ENCODE measurements at regions not wholly inside any gene's neighbourhood (a gene's known extent, or its start where the extent isn't known, plus 50 kb on each side); places are given as distances from the start of the nearest gene placed in this dataset.
A peak's percentile ranks its signal among the peaks of the same experiment; 100 is the strongest.

DNA sequence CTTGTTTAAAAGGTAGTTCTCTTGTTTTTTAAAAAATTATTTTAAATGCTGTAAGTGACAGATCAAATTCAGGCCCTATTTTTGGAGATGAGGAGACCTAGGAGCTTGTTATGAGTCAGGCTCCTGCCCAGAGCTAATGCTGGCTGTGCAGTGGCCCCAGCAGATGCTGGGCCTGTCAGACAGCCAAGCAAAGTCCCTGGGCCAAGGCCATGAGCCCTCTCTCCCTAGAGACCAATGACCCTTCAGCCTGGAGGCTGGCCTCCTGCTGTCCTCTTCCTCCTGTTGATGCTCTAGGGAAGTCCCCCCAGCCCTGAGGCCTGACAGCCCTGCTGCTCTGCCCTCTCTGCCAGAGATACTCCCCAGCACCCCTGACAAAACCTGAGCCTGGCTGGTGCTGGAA lies 128.1 kb upstream of the CTTNBP2NL start:
- no peak for DNase-seq

DNA sequence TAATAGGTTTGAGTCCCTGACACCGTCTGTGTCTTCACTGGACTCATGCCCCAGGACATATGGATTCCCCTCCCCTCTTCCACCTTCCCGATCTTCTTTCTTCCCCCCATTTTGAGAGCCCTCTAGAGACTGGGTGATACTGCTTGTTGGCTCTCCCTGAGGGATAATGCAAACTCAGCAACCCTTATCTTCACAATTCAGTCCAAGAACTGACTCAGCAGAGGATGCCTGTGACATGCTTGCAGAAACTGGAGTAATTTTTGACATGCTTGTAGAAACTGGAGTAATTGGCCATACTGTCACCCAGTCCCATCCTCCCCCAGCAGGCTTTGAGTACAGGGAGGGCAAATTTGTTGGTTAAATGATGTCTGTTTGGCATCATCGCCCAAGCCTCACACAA lies 127.6 kb upstream of the CTTNBP2NL start:
- DNase-seq = no peak

DNA sequence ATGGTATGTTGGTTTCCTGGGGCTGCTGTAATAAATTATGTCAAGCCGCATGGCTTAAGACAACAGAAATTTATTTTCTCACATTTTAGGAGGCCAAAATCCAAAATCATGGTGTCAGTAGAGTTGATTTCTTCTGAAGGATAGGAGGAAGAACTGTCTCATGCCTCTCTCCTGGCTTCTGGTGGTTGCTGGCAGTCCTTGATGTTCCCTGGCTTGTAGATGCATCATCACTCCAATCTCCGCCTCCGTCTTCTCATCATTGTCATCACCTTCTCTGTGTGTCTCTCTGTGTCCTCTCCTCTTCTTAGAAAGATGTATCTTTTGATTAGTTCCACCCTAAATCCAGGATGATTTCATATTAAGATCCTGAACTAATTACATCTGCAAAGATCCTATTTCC lies 124.7 kb upstream of the CTTNBP2NL start:
- DNase-seq = no peak

DNA sequence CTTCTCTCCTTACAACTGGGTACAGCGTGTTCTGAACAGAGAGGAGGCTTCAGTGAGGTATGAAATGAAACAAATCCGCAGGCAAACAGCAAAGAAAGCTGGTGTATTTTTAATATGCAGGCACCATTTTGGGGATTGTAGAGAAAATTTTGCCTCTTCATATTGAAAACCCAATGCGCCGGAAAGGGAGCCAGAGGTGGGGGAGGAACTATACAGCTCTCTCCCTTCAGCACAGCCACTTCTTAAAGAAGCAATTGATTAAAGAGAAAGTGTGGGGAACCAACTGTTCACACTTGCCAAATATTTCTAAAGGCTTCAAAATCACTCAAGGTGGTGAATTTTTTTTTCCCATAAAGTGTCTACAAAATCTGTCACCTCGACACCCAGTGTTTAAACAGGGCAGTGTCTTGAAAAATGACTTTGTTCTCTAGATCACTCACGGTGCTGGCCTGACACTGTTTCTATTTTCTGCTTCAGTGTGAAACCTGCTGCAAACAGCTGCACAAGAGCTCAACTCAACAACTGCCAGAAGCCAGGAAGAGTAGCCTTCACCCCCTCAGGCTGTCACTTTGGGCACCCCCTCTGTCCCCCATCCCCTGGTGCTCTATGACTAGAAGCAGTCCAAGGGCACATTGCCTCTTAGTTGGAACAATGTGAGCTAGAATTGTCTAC lies 123.8 kb upstream of the CTTNBP2NL start:
- DNase-seq = no peak

DNA sequence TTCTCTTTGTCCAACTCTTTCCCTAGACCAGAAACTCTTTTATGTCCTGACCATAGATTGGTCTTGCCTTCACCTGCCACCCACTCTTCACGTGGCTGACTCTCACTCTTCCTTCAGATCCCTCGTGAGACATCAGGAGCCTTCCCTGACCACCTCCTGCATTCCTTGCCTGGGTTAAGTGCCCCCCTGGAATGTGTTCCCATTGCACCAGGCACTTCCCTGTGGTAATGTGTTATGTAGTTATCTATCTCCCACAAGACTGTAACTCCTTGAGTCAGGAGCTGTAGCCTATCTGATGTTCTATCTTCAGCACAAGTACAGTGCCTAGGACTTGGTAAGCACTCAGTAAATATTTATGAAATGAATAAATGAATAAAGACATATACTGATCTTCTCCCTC lies 111.2 kb upstream of the CTTNBP2NL start:
- DNase-seq = no peak

DNA sequence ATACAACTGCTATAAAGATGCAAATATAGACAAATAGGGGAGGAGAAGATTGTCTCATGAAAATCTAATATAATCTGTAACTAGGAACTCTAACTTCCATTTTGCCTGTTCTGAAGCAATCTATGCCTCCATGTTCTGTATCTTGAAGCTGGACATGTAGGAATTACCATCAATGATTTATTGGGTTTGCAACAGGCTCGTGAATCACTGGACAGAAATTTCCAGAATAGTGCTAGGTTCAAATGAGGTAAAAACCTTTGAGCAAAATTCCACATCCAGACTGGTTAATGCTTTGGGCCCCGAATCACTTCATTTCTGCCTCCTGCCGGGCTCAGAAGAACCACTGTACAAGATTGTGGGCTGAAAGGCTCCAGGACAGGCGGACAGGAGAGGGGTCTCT lies 110.7 kb upstream of the CTTNBP2NL start:
- DNase-seq = no peak

DNA sequence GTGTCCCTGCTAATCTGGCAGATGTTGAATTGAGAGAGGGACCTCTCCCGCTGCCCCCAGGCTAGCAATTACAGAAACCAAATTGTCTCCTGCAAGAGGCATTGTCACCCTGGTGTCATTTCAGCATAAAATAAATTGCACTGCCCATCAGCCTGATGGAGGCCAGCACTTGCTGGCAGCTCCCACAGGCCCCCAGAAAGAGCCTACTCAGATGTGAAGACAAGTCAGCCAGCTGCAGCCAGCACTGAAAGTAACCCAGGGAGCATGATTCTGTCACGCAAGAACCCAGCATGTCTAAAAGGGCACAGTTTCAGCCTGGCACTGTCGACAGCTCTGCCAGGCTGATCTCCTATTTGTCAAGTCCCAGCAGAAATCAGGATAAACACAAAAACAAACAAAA lies 110.3 kb upstream of the CTTNBP2NL start:
- no peak for DNase-seq

DNA sequence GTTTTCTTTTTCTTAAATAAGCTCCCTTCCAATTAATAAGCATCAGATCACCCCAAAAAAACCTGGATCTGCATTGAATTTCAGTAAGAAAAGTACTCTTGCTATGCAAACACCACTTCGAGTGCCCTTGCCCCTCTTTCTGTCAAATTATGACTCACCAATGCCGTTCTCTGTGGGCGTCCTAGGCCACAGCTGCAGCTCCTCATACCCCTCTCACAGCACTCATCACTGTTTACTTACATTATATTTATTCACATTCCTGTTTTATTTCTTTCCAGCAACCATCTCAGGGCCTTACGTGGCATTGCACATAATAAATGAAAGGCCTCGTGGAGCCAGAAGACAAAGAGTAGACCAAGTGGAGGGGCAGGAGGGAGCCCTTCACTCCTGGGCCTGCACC lies 99.1 kb upstream of the CTTNBP2NL start:
- no peak for DNase-seq

DNA sequence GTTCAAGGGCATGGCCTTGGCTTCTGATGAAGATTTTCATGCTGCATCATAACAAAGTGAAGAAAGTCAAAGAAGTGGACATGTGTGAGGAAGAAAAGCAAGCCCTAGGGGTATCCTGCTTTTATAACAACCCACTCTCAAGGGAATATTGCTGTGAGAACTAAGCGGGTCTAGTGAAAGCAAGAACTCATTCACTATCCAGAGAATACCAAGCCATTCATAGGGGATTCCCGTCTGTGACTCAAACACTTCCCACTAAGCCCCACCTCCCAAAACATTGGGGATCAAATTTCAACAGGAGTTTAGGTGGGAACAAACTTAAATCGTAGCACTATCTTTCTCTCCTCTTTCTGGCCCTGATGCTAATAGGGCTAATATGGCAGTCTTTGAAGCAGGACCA lies 98.5 kb upstream of the CTTNBP2NL start:
- DNase-seq = no peak

DNA sequence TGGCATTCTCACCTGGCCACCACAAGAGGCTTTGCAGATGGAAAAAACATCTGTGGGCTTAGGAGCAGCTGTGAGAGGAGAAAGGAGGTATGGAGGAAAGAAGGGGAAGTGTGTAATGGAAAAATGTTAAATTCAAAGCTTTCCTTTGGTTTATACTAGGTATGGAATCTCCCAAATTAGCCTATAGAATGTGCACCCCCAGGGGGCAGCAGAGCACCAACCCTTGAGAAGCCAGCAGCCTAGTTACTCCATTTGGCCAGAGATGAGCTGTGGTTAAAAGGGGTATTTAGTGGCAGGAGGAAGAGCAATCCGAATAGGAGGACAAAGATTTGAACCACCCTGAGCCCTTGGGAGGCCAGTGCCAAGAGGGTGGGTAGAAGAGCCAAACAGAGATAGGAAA lies 97.5 kb upstream of the CTTNBP2NL start:
- peak; percentile 50 for DNase-seq

DNA sequence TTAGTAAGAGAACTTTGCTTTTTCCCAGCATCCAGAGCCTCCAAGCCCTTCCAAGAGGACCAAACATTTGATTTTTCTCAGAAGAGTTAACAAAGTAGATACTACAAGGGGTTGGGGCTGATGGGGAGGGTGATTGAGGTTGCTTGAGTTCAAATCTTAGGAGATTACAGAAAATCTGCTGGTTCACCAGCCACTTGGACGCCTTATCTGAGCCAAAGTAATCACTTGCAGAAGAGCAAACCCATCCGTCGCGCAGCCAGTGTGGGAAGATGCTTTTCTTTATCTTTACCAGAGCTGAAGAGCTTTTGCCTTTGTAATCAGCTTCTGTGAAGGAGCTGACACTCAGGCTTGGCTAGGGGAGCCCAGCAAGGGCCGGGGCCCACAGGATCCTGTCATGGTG lies 91.9 kb upstream of the CTTNBP2NL start:
- DNase-seq = no peak

DNA sequence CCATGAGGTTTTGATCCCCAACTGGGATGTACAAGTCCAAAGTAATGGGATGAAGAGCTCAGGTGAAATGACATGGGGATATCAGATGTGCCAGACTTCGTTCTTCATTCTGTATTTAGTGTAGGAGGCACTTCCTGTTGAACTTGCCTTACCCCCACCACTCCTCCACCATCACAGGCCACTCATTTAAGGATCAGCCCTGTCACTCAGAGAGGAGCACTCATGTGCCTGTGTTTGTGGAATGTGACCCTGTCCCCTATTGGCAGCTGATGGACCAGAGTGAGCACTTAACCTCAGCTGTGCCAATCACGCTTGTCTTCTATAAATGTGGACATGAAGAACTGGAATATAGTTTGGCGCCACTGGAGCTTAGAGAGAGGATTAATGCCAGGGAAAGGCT lies 91.4 kb upstream of the CTTNBP2NL start:
- DNase-seq = no peak

DNA sequence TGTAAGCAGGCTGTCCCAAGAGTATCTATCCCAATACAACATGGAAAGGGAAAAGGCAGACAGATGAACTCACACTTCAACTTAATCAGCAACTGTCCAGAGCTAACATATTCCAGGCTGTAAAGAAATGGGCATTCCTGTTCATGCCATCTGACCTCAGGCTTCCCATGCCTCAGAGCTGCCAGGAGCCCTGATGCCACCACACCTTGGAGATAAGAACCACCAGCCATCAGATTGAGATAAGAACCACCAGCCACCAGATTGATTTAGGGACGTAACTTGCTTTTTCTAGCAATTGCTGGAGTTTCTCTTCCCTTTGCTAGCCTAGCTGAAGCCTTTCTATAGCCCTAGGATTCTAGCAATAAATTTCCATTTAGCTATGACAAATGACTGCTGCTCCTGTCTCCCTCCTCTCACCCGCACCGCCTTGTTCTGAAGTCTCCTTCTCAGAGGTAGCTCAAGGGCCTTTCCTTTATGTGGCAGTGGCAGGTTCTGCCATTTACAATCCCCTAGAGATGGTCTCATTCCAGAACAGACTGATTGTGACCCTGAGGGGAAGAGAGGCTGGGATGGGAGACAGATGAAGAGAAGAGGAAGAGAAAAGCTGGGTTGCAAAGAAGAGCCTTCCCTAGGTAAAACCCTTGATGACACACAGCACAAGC lies 88.0 kb upstream of the CTTNBP2NL start:
- no peak for DNase-seq

DNA sequence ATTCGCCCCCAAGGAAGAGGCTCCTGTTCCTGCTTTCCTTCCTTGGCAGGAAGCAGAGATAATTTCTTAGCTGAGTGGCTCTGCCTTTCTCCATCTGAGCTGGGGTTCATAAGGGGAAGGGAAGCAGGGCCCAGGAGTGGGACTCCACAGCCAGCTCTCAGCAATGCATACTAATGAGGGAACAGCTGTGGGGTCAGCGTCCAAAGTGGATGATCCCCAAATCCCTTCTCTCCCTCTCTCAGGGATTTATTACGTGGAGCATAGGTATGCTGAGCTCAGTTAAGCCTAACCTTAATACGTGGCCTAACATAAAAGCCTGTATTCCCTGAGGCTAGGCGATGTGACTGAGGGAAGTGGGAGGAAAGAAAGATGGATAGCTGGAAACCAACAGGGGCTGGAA lies 87.3 kb upstream of the CTTNBP2NL start:
- DNase-seq = no peak

DNA sequence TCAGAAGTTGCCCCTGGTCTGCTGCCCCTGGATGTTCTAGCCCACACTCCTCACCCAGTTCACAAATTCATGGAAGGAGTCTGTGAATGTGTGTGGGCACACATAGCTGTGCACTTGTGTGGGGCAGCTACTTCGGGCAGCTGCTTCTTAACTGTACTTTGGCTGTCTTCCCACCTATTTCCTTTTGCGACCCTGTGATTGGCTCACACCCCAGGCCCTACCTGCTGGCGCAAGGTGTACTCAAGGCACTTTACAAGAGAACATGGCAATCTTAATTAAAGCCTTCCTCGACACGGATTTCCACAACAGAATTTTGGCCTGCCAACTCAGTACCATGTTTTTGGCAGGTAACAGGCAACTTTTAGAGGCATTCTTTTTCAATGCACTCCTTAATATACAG lies 86.5 kb upstream of the CTTNBP2NL start:
- no peak for DNase-seq

DNA sequence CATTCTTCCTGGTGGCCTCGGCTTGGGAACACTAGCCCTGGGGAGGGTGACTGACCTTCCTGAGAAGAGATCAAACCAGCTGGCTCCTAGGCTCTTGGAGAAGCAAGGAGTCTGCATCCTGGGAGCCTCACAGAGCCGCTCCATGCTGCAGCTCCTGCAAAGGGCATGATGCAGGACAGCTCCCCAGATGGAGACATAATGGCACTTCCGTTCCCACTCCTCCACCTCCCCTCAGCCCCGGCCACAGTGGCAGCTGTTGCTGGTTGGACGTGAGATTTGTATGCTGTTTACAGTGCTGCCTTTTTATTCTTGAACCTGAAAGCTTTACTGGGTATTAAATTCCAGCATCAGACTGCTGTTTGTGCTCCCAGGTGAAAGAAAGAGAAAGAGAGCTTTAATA lies 83.7 kb upstream of the CTTNBP2NL start:
- no peak for DNase-seq

DNA sequence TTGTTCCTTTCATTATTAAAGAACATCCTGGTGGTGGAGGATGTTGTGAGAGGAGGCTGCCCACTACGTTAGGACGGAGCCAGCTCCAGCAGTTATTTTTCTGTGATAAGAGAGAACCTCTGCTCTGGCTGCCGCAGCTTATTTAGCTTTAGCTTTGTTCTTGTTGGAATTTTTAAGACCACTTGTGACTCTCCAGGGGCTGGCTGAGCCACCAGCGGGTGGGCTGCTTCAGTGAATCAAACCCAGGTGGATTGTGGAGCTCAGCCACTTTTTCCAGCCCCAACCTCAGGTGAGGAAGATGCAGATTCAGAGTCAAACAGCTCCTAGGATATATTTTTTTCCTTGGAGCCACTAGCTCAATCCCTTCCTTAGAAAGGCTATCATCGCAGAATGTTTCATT lies 83.1 kb upstream of the CTTNBP2NL start:
- DNase-seq = no peak

DNA sequence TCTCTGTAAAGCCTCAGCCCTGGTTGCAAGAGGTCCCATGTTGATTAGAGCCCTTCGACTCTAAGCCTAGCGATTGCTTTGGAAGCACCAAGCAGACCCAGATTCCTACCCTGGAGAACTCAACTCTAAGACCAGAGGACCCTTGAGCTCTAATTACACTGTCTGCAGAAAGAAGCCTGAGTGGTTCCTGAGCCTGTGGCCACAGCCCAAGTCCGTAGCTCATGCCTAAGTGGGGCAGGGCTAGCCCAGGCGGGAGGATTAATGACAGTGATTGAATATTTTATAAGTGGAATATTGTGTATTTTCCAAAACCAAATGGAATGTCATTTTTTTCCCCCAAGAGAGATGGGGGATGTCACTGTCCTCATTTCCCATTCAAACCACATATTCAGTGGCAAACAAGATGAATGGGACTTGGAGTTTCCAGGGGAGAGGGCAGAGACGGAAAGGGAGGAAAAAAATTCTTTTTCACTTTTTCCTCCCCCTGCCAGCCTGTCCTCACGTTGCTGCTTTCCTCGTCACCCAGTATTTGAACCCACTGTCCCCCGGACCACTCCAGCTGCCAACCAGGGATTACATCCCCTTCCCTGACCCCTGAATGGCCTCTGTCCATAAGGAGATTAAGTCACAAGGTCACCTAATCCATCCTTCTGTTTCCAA lies 79.6 kb upstream of the CTTNBP2NL start:
- no peak for DNase-seq

DNA sequence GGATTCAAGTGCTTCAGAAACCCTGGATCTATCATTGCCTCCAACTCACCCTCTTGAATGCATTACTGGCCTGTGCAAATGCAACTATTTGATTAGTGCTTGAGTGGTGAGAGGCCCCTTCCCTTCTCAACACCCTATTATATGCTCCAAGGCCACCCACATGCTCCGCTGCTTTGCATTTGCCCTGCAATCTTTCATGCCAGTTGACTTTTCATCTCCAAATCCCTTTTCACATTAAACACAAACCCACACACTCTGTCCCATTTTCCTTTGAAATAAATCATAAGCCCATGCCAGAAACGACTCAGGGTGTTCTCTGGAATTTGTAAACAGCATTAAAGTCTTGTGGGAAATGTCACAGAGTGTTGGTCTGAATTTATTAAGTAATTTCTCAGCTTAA lies 78.9 kb upstream of the CTTNBP2NL start:
- DNase-seq = no peak

DNA sequence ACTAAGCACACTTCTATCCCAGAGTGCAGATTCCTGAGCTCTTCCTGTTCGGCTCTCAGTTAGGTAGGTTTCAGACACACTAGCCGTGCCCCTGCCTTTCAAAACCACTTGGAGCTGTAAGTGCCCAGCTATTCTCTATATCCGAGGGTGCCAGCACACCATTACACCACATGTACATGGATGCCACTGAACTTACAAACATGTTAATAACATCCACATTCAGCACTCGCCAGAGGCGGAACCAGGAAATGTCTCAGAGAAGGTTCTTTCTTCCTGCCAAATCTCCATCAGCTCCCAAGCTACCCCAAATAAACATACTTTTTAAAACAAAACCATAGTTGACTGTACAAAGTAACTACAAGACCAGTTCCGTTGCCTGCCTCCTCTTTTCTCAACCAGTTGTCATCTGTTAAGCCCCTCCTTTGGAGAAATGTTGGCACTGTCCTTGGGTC lies 78.4 kb upstream of the CTTNBP2NL start:
- no peak for DNase-seq

DNA sequence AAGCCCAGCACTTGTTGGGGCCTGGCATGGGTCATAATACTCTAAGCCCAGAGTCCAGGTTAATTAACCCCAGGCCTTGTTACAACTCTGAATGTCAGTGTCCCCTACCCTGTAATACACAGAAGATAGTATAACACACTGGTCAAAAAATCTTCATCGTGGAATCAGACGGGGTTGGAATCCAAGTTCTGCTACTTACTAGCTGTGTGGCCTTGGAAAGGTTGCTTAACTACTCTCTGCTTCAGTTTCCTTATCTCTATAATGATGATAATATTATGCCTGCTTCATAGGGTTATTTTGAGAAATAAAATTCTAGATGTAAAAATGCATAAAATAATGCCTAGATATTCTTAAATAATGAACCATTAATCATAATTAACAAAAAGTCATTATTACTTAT lies 77.8 kb upstream of the CTTNBP2NL start:
- no peak for DNase-seq

DNA sequence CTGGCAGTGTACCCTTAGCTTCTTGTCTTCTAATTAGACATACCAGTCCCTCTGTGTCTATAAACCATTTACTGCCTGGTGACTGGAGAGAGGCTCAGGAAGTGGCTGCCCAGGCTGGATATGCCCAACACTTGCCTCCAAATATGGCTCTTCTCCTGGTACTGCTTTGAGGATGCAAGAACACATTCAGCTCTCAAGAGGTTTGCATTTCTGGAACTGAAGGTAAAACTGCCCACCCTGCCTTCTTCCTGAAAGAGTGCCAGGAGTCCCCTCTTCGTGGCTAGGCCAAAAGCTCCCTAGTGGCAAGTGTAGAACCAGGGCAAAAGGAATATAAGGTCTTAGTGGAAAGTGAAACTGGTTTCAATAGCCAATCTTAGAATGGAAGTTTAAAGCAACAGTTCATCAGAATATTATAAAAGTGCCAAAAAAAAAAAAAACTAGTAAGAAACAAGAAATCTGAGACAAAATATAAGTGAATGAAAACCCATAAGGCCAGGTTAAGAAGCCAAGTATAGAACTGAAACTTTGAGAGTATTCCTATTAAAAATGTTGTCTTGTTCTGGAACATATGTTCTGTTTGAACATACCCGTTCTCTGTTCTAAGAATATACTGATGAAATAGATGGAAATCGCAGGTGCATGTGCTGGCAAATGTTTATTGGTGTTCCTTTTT lies 77.2 kb upstream of the CTTNBP2NL start:
- no peak for DNase-seq

DNA sequence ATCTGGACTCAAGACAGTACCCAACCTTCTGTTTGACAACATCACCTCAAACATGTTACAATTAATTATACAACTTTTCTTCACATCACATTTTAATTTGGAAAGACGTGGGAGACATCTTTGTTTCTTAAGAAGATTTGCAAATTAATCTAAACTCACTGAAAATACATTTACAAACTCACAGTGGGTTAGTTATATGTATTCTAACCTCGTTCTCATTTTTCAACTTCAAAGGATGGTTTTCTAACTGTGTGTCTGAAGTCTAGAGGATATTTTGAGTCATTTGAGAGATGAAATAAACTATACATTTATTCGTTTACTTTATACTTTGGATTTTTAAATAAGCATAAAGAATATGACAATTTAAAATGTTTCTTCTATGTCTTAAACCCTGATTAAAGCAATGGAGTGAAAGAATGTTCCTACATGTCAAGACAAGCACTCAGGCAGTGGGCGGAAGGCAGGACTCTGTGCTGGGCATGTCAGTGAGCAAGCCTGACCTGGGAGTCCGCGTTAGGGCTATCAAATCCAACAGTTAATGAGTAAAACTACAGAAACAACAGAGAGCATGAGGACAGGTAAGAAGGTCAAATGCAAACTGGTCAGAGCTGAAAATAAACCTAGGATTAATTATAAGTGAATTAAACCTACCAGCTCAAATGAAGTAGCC lies 76.5 kb upstream of the CTTNBP2NL start:
- DNase-seq = no peak

Data from COR-L47 (cell line).